ENCODE measurements at regions not wholly inside any gene's neighbourhood (a gene's known extent, or its start where the extent isn't known, plus 50 kb on each side); places are given as distances from the start of the nearest gene placed in this dataset.
"Not testable (repeated sequence)": the region's sequence is repeated elsewhere in the genome, so short reads cannot be mapped to it uniquely, and the experiment has no call there.

- no peak overlapping the region for H2BK15ac ChIP-seq (ENCODE audit: low read depth, low read length)
- no peak overlapping the region for H3K4ac ChIP-seq (ENCODE audit: low read depth, low read length)
- H2BK120ac ChIP-seq (ENCODE audit: low read depth, low read length), result no peak overlapping the region
- no peak for ATAC-seq (ENCODE audit: low read depth)
- BruUV-seq (replicated peaks), result no TSS peak
- no peaks in the 10 kb centered on the region for H3K9me1 ChIP-seq (ENCODE audit: insufficient read depth, low read length)
- H3K27ac ChIP-seq (ENCODE audit: insufficient read depth, low read length), result no peak overlapping the region
- no peak for DNase-seq
- no peak overlapping the region for H3K18ac ChIP-seq (ENCODE audit: low read depth, low read length)
- TF ChIP-seq FOS (IDR thresholded peaks at IDR 0.05; ENCODE audit: low read depth, low read length) (no peak), CEBPB (IDR thresholded peaks at IDR 0.05; ENCODE audit: low read depth, low read length) (no peak), SMC3 (IDR thresholded peaks at IDR 0.05; ENCODE audit: low read depth, low read length) (no peak), CHD1 (IDR thresholded peaks at IDR 0.05; ENCODE audit: low read depth, low read length) (no peak), POLR2A (IDR thresholded peaks at IDR 0.05; ENCODE audit: low read depth, low read length) (no peak), NFE2L2 (IDR thresholded peaks at IDR 0.05; ENCODE audit: low read depth, low read length) (no peak)
- no peak overlapping the region for H4K5ac ChIP-seq (ENCODE audit: low read depth, low read length)
- no peaks in the 10 kb centered on the region for H3K27me3 ChIP-seq (ENCODE audit: control insufficient read depth, insufficient read depth, low read length)
- H3K9ac ChIP-seq (ENCODE audit: low read depth, low read length), result no peak overlapping the region
- no peak overlapping the region for H4K91ac ChIP-seq (ENCODE audit: insufficient read depth, low read depth, low read length)
- ChIA-PET POLR2A (ENCODE audit: unreplicated experiment) (no interaction called here), CTCF (interaction anchor here (0.6 kb wide), 1 partner anchor 156 kb away, joined by 3 read pairs; no protein-coding TSS in a partner anchor)
- H3K79me1 ChIP-seq (ENCODE audit: low read depth in 1 of 2, low read length in 2 of 2), result no peaks in the 10 kb centered on the region
- H3K4me3 ChIP-seq (ENCODE audit: insufficient read depth, low read depth, low read length), result no peak overlapping the region
- in situ Hi-C loops (cut with MboI; ENCODE audit: low sequenced_read_pairs) (no loop called here), dilution Hi-C loops (cut with HindIII; ENCODE audit: low sequenced_read_pairs, unreplicated experiment) (no loop called here), intact Hi-C loops (cut with micrococcal nuclease) (no loop called here)
- 92% methylated on average over 5 of the region's 8 CpGs; no CpG with 5 or more reads in 1 of the 2 experiments for WGBS, 2 experiments (ENCODE audit: extremely low coverage in 2 of 2, insufficient read length in 1 of 2)
- H2BK5ac ChIP-seq (ENCODE audit: low read depth, low read length, poor library complexity, severe bottlenecking), result no peak overlapping the region
- no peak overlapping the region for H3K4me2 ChIP-seq (ENCODE audit: low read depth, low read length)
- no peak overlapping the region for H2AFZ ChIP-seq (replicated peaks; ENCODE audit: low read length, poor library complexity)
- H2BK20ac ChIP-seq (ENCODE audit: low read depth, low read length), result no peak overlapping the region
- H2AK9ac ChIP-seq (replicated peaks; ENCODE audit: low read depth, low read length, poor library complexity), result no peak overlapping the region
- H3K56ac ChIP-seq (ENCODE audit: extremely low read depth, insufficient read depth, low read length), result no peak overlapping the region
- no peaks in the 10 kb centered on the region for H3K4me1 ChIP-seq (ENCODE audit: control insufficient read depth, insufficient read depth, low read length)
- no peak overlapping the region for H4K8ac ChIP-seq (ENCODE audit: low read depth in 2 of 2, low read length in 2 of 2)
- no peaks in the 10 kb centered on the region for H4K20me1 ChIP-seq (ENCODE audit: insufficient read depth, low read length)
- no peak overlapping the region for H3K23ac ChIP-seq (ENCODE audit: low read depth, low read length)
- no peak overlapping the region for H3K14ac ChIP-seq (replicated peaks; ENCODE audit: low read depth, low read length)
- H3K36me3 ChIP-seq (ENCODE audit: control insufficient read depth, insufficient read depth, low read length), result no peaks in the 10 kb centered on the region
- no peak overlapping the region for H2AK5ac ChIP-seq (ENCODE audit: low read depth, low read length)
- peaks cover 3% of the 10 kb centered on the region; the same call in 1 of the 2 replicates for H3K9me3 ChIP-seq (ENCODE audit: control insufficient read depth, insufficient read depth, low read length)
Measured at GRCh38 chr10:124193309-124193696, 99.9 kb upstream of the CHST15 start.

GRCh38 chr10:124192664-124193308 is 99.4 kb upstream of the CHST15 start:
- H3K4ac ChIP-seq (ENCODE audit: low read depth, low read length); H4K20me1 ChIP-seq (ENCODE audit: insufficient read depth, low read length); H4K5ac ChIP-seq (ENCODE audit: low read depth, low read length); ATAC-seq (ENCODE audit: low read depth); H3K4me1 ChIP-seq (ENCODE audit: control insufficient read depth, insufficient read depth, low read length); H3K23ac ChIP-seq (ENCODE audit: low read depth, low read length); H2AK5ac ChIP-seq (ENCODE audit: low read depth, low read length); H2BK5ac ChIP-seq (ENCODE audit: low read depth, low read length, poor library complexity, severe bottlenecking); H3K79me1 ChIP-seq (ENCODE audit: low read depth in 1 of 2, low read length in 2 of 2); BruUV-seq (replicated peaks); H3K14ac ChIP-seq (replicated peaks; ENCODE audit: low read depth, low read length); in situ Hi-C loops (cut with MboI; ENCODE audit: low sequenced_read_pairs); DNase-seq; H2BK20ac ChIP-seq (ENCODE audit: low read depth, low read length); H3K9me3 ChIP-seq (ENCODE audit: control insufficient read depth, insufficient read depth, low read length); H4K8ac ChIP-seq (ENCODE audit: low read depth in 2 of 2, low read length in 2 of 2); dilution Hi-C loops (cut with HindIII; ENCODE audit: low sequenced_read_pairs, unreplicated experiment); H4K91ac ChIP-seq (ENCODE audit: insufficient read depth, low read depth, low read length); H3K27ac ChIP-seq (ENCODE audit: insufficient read depth, low read length); CTCF ChIA-PET; POLR2A ChIA-PET (ENCODE audit: unreplicated experiment); intact Hi-C loops (cut with micrococcal nuclease); H3K56ac ChIP-seq (ENCODE audit: extremely low read depth, insufficient read depth, low read length); H3K36me3 ChIP-seq (ENCODE audit: control insufficient read depth, insufficient read depth, low read length); H3K9ac ChIP-seq (ENCODE audit: low read depth, low read length); H3K4me3 ChIP-seq (ENCODE audit: insufficient read depth, low read depth, low read length); H3K18ac ChIP-seq (ENCODE audit: low read depth, low read length); H3K9me1 ChIP-seq (ENCODE audit: insufficient read depth, low read length); H3K4me2 ChIP-seq (ENCODE audit: low read depth, low read length); H3K27me3 ChIP-seq (ENCODE audit: control insufficient read depth, insufficient read depth, low read length); H2AFZ ChIP-seq (replicated peaks; ENCODE audit: low read length, poor library complexity); H2AK9ac ChIP-seq (replicated peaks; ENCODE audit: low read depth, low read length, poor library complexity); H2BK15ac ChIP-seq (ENCODE audit: low read depth, low read length); H2BK120ac ChIP-seq (ENCODE audit: low read depth, low read length): not testable (repeated sequence)
- 83% methylated on average over 1 of the region's 5 CpGs; no CpG with 5 or more reads in 1 of the 2 experiments for WGBS, 2 experiments (ENCODE audit: extremely low coverage in 2 of 2, insufficient read length in 1 of 2)
